Glutamatergic neuron (in vitro differentiated cells): ENCODE measurements at regions not wholly inside any gene's neighbourhood (a gene's known extent, or its start where the extent isn't known, plus 50 kb on each side); places are given as distances from the start of the nearest gene placed in this dataset.

Experiments used
- DNase-seq: peaks from one replicate; pipeline ENCODE4 v3.0.0; 2022
- H3K27ac Mint-ChIP-seq: one replicate; pipeline ENCODE4 v1.8.0; 2020; ENCODE audit warnings: mild to moderate bottlenecking, mixed read lengths, inconsistent platforms; ENCODE audit not compliant: unreplicated experiment
- H3K27me3 Mint-ChIP-seq: one replicate; pipeline ENCODE4 v1.8.0; 2020; ENCODE audit warnings: mild to moderate bottlenecking, moderate library complexity, mixed read lengths, inconsistent platforms; ENCODE audit not compliant: unreplicated experiment
- H3K36me3 Mint-ChIP-seq: one replicate; pipeline ENCODE4 v1.8.0; 2020; ENCODE audit warnings: mild to moderate bottlenecking, mixed read lengths, inconsistent platforms; ENCODE audit not compliant: unreplicated experiment
- H3K4me1 Mint-ChIP-seq: one replicate; pipeline ENCODE4 v1.8.0; 2020; ENCODE audit warnings: mild to moderate bottlenecking, low read depth, mixed read lengths, inconsistent platforms; ENCODE audit not compliant: unreplicated experiment
- H3K4me3 Mint-ChIP-seq: one replicate; pipeline ENCODE4 v1.8.0; 2020; ENCODE audit warnings: mild to moderate bottlenecking, mixed read lengths, inconsistent platforms; ENCODE audit not compliant: unreplicated experiment
- H3K9me3 Mint-ChIP-seq: one replicate; pipeline ENCODE4 v1.8.0; 2020; ENCODE audit warnings: mild to moderate bottlenecking, moderate library complexity, mixed read lengths, inconsistent platforms; ENCODE audit not compliant: unreplicated experiment
- TF ChIP-seq, protein P1 (sequence below): fragments of 200-600 bp; sonication (generic); IDR thresholded peaks from one replicate; pipeline ENCODE4 v1.5.0; 2021; ENCODE audit not compliant: partially characterized antibody, unreplicated experiment

DNA sequence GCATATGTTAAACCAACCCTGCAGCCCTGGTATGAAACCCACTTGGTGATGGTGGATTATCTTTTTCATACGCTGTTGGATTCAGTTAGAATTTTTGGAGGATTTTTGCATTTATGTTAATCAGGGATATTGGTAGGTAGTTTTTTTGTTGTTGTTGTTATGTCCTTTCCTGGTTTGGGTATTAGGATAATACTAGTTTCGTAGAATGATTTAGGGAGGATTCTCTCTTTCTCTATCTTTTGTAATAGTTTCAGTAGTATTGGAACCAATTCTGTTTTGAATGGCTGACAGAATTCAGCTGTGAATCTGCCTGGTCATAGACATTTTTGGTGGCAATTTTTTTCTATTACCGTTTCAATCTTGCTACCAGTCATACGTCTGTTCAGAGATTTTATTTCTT, 305.4 kb downstream of the IDS start:
- no peaks in the 10 kb centered on the region for H3K4me1 Mint-ChIP-seq
- no peaks in the 10 kb centered on the region for H3K27me3 Mint-ChIP-seq
- TF ChIP-seq, protein P1, sequence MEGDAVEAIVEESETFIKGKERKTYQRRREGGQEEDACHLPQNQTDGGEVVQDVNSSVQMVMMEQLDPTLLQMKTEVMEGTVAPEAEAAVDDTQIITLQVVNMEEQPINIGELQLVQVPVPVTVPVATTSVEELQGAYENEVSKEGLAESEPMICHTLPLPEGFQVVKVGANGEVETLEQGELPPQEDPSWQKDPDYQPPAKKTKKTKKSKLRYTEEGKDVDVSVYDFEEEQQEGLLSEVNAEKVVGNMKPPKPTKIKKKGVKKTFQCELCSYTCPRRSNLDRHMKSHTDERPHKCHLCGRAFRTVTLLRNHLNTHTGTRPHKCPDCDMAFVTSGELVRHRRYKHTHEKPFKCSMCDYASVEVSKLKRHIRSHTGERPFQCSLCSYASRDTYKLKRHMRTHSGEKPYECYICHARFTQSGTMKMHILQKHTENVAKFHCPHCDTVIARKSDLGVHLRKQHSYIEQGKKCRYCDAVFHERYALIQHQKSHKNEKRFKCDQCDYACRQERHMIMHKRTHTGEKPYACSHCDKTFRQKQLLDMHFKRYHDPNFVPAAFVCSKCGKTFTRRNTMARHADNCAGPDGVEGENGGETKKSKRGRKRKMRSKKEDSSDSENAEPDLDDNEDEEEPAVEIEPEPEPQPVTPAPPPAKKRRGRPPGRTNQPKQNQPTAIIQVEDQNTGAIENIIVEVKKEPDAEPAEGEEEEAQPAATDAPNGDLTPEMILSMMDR = no peak
- no peak for DNase-seq
- H3K36me3 Mint-ChIP-seq = no peaks in the 10 kb centered on the region
- H3K9me3 Mint-ChIP-seq = no peaks in the 10 kb centered on the region
- H3K27ac Mint-ChIP-seq = no peak overlapping the region
- no peak overlapping the region for H3K4me3 Mint-ChIP-seq

DNA sequence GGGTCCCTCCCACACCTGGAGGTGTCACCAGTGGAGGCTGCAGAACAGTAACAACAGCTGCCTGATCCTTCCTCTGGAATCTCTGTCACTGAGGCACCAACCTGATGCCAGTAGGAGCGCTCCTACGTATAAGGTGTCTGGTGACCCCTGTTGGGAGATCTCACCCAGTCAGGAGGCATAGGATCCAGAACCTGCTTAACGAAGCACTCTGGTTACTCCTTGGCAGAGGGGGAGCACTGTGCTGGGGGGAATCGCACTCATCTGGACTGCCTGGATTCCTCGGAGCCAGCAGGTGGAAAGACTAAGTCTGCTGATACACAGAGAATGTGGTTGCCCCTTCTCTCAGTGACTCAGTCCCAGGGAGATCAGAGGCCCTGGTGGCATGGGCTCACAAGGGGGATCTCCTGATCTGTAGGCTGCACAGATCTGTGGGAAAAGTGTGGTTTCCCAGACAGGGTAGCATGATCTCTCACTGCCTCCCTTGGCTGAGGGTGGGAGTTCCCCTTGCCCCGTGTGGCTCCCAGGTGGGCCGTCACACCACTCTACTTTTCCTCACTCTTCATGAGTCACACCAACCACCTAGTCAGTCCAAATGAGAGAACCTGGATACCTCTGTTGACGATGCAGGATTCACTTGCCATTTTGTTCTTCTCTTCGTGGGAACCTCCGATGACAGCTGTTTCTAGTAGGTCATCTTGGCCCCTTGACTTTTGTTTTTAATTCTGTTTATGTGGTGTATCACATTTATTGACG, 305.9 kb downstream of the IDS start:
- TF ChIP-seq, protein P1 = no peak
- Mint-ChIP-seq H3K9me3 (no peaks in the 10 kb centered on the region), H3K27me3 (no peaks in the 10 kb centered on the region), H3K27ac (no peak overlapping the region), H3K4me3 (no peak overlapping the region), H3K4me1 (no peaks in the 10 kb centered on the region), H3K36me3 (no peaks in the 10 kb centered on the region)
- no peak for DNase-seq

DNA sequence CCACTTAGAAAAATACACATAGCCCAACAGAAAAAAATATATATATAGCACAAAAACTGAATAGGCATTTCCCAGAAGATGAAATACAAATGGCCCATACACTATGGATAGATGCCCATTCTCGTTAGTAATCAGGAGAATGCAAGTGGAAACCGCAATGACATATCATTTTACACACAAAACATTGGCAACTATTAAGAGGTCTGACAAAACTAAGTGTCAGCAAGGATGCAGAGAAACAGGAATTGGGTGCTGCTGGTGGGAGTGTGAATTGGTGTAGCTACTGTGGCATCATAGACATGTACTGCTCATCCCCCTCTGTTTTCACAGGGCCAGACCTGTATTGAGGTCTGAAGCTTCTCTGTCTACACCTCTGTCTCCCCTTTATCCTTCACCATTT, 320.0 kb downstream of the IDS start:
- DNase-seq = no peak
- Mint-ChIP-seq H3K4me3 (no peak overlapping the region), H3K36me3 (no peaks in the 10 kb centered on the region), H3K27me3 (no peaks in the 10 kb centered on the region), H3K27ac (no peak overlapping the region), H3K9me3 (no peaks in the 10 kb centered on the region), H3K4me1 (no peaks in the 10 kb centered on the region)
- TF ChIP-seq, protein P1 = no peak

DNA sequence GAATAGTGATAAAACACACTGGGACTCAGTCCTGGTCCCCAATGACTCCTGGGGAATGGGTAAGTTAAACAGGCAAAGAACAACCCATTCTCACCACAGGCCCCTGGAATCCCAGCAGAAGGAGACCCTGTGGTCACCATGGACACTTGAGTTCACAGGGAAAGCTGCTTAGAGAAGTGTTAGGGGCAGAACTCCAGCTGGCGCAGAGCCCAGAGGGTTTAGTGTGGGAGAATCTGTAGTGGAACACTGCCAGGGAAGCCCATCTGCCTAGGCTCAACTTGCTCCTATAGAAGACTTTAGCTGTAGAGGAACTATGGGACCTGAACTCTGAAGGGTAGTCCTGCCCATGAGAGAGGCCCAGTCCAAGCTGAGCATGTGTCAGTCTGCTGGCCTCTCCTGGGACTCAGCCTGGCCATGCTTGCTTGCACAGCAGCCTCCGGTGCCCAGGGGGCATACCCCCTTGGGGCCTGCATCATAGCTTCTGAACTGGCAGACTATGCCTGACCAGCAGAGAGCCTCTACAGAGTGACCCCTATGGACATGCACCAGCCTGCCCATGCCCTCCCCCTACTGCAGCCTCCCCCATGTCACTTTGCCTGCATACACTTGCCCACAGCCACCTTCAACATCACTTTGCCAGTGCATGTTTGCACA, 343.5 kb downstream of the IDS start:
- H3K27ac Mint-ChIP-seq = no peak overlapping the region
- no peak for DNase-seq
- no peaks in the 10 kb centered on the region for H3K36me3 Mint-ChIP-seq
- H3K4me3 Mint-ChIP-seq = no peak overlapping the region
- no peaks in the 10 kb centered on the region for H3K27me3 Mint-ChIP-seq
- TF ChIP-seq, protein P1 = no peak
- H3K4me1 Mint-ChIP-seq = no peaks in the 10 kb centered on the region
- no peaks in the 10 kb centered on the region for H3K9me3 Mint-ChIP-seq

DNA sequence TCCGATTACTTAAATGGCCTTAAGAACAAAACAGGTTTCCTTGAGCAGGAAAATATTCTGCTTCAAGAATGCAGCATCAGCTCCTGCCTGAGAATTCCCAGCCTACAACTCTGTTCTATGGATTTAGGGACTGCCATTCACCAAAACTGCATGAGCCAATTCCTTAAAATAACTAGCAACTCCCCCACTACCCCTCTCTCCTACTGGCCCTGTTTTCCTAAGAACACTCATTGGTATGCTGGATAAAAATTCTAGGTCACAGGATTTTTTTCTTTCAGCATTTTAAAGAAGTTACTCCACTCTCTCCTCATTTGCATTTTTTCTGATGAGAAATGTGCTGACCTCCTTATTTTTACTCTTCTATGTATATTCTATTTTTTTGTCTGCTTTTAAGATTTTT, 347.1 kb downstream of the IDS start:
- Mint-ChIP-seq H3K4me3 (no peak overlapping the region), H3K4me1 (no peaks in the 10 kb centered on the region), H3K27ac (no peak overlapping the region), H3K36me3 (no peaks in the 10 kb centered on the region), H3K27me3 (no peaks in the 10 kb centered on the region), H3K9me3 (no peaks in the 10 kb centered on the region)
- TF ChIP-seq, protein P1 = no peak
- DNase-seq = no peak
